CD4-positive, alpha-beta T cell treated with Interleukin-4 for 1 hour (primary cell): ENCODE measurements at regions not wholly inside any gene's neighbourhood (a gene's known extent, or its start where the extent isn't known, plus 50 kb on each side); places are given as distances from the start of the nearest gene placed in this dataset.
A peak's percentile ranks its signal among the peaks of the same experiment; 100 is the strongest.
"Not testable (repeated sequence)": the region's sequence is repeated elsewhere in the genome, so short reads cannot be mapped to it uniquely, and the experiment has no call there.

Experiments used
- DNase-seq, 2 donors: peaks; one replicate each; pipeline ENCODE4 v3.0.0-alpha.2; 2020 to 2022

DNA sequence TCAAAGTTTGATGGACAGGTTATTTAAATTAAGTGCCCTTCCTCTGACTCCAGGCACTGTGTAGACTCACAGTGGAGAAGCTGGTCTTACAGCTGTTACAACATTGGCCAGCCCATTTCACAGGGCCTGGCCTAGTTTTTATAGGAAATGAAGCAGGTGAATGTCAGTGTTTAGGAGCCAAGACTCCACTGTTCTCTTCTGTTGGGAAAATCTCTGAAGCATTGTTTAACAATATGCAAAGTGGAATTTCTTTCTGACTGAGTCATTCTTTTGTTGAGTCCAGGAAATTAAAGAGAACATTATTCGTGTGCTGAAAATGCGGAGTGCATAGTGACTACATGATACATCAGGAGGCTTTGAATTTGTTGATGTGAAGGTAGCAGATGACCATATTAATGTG, 64.7 kb downstream of the ARRDC4 start:
- DNase-seq: no peak

DNA sequence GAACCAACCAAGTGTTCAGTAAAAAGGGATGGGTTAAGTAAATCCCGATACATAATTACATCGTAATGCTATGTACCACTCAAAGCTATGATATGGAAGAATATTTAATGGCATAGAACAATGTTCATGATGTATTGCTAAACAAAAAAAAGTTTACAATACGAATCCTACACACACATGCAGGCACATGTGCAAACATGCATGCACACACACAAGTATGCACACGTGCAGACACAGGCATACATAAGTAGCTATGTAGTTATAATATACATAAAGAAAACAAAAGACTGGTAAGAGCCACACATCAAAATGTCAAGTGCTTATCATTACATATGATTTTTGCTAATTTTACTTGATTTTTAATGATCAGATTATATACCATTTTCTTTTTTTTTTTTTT, 74.2 kb downstream of the ARRDC4 start:
- DNase-seq: no peak

DNA sequence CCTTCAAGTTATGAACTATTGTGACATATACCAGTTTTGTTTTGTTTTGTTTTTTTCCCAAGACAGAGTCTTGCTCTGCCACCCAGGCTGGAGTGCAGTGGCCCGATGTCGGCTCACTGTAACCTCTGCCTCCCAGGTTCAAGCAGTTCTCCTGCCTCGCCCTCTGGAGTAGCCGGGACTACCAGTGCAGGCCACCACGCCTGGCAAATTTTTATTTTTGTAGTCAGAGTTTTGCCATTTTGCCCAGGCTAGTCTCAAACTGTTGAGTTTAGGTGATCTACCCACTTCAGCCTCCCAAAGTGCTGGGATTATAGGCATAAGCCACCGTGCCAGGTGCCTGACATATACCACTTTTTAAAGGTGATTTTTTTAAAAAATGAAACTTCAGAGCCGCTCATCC, 74.6 kb downstream of the ARRDC4 start:
- no peak for DNase-seq

DNA sequence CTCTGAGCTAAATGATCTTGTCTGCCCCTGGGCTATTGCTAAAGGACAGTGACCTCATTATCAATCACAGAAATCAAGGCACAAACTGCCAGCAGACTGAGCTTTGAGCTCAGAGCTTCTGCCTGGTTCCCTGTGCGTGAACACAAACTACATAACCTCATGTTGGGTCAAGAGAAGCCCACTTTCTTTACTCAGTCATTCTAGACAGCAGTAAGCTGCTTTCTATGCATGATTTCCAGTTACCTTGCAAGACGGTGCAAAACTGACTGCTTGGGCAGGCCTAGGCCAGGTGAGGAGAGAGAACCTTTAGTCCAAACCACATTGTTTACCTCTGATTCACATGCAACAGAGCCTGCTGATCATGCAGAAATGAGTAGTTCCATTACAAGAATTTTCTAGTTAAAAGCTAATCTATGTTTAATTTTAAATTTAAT, 75.1 kb downstream of the ARRDC4 start:
- no peak for DNase-seq

DNA sequence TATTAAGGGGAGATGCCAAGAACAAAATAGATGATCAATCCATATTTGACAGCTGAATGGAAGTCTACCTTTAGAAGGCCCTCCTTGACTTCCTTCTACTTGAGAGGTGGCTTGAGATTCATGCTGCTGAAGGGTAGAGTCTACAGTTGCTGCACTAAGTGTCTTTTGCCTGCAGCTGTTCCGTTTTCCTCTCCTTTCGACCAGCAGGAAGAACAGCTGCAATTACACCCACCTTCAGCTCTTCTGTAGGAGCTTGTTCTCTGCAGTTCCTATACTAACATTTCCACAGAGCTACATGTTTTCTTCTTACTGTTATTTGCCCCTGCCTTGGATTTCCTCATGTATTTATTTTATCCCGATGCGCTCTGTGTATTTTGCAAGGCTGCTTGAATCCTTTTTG, 79.1 kb downstream of the ARRDC4 start:
- DNase-seq: no peak

DNA sequence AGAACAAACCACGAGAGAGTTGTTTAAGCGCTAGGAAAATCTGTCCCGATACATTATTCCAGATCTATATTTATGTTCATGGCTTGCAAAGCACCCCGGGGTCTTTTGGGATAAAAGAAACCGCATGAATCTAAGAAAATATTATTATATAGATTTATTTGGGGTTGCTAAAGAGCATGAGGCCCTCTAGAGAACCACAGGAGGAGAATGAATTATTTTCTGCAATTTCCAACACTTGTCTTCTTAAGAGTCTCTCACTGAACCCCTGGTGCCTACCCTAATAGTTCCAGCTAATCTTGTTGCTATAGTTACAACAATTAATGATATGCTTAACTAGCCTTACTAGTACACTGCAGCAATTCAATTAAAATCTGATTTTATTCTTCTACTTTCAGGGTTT, 79.6 kb downstream of the ARRDC4 start:
- no peak for DNase-seq

DNA sequence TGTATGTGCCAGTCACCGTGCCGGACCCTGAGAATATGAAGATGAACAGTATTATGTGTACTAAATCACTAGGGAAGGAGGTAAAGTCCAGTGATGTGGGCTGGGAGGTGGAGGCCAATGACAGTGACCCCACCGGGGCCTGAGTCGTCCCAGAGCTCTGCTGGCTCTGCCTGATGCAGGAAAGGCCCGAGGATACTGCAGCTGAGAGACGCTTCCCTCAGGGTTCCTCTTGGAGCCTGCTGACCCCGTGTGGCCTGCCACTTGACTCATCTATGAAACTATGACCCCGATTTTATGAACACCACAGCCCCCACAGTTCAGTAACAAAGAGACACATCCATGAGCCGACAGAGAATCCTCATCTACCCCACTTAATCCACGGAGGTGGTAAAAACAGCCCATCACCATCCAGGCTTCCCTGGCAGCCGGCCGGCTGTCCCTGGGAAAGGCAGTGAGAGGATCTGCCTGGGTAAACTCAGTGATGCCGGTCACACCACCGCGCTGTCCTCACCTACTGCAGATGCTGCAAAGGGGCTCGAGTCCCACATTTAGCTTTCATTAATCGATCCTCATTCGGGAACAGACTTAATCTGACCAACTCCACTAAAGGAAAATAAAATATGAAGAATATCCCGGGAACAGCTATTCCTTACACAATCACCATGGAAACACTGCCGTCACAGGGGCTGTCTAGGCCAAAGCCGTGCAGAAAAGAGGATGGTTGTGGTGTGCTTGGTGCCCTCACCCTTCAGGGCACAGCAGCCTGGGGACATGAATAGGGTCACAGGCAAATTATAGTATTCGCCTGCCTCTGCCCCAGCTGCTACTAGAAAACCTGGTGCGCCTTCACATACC, 82.9 kb downstream of the ARRDC4 start:
- DNase-seq: no peak

DNA sequence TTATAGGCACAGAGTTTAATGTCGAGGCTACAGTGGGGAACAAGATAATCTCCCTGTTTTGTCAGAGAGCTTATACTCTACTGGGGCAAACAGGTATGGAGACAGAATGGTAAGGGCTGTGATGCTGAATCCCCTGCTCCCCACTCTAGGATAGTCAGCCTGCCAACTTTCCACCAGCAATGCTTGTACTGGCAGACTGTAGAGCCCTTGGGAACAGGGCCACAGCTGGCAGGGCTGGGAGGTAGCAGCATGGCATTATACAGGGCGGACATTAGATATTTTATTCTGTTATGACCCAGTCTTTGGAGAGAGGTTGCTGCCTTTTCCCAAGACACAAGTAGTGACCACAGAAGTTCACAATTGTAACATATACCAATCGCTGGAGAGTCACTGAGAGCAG, 91.2 kb downstream of the ARRDC4 start:
- no peak for DNase-seq

DNA sequence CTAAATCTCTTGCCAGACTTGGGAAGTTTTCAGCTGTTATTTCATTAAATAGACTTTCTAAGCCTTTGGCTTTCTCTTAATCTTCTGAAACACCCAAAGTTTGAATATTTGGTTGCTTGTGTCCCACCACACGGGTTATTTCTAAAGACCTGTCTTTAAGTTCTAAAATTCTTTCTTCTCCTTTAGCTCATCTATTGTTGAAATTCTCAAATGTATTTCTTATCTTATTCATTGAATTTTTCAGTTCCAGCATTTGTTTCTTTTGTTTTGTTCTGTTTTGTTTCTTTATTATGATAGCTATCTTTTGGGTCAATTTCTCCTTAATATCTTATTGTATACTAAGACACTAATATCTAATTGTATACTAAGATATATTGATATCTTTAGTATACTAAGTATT, 97.0 kb downstream of the ARRDC4 start:
- DNase-seq: no peak

DNA sequence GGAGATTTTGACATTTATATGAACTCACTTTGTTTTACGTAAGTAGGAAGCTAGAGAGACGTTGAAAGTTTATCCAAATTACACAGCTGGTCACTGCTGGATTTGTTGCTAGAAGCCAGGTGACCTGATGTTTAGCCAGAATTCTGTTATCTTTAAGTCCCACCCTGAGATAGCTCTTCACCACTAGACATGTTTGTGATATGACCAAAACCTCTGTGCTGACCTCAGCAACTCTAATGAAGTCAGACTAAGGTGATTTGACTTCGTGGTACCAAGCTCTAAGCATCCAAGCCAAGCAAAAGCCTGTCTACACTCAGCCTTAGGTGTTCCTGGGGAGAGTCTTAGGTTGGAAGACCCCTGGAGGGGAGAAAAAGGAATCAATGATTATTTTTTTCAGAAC, 102.4 kb downstream of the ARRDC4 start:
- no peak for DNase-seq

DNA sequence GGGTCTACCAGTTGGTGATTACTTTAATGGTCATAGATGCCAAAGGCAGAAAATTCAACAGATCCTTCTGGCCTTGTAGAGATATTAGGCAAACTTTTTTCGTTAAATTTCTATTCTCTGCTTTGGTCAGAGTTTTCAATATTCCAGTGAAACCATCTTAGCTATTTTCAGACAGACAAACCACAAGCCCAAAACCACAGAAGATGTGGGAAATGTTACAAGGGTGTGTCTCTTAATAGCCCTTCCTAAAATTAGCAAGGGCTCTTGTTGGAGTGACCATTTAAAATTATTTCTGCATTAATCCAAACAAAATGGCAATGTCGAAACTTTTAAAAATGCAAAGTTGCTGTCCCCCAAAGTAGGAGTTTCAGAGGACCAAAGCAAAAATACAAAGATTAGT, 102.8 kb downstream of the ARRDC4 start:
- DNase-seq: no peak

DNA sequence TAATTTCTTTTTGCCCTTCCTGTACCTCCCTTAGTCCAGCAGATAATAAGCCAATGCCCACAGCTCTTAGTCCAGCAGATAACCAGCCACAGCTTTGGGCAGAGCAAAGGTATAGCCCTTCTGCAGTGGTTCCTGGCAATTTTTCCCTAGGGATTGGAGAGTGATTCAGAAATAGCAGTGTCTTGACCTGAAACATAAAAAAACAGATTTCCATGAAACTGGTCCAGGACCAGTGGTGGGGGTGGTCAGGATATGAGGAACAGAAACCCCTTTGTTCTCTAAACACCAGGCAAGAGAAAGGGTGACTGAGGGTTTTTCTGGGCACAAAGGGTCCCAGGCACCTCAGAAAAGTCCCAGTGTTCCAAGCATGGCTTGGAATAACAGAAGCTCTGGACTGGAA, 103.4 kb downstream of the ARRDC4 start:
- DNase-seq: no peak

DNA sequence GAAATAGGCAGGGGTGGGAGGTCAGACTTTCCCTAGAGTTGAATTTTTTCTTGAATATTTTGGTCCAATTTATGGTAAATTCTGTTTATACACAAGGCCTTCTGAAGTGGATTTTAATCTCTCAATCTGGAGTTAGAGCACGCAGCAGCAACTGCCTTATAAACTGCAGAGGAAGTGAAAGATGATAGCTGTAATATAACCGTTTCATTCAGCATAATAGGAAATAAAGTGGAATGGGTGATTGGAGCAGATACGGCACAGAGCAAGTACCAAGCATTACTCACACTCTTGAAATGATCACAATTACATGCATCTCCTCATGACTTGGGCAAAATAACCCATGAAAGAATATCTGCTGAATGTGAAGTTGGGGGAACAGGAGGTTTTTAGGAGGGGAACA, 106.8 kb downstream of the ARRDC4 start:
- no peak for DNase-seq

DNA sequence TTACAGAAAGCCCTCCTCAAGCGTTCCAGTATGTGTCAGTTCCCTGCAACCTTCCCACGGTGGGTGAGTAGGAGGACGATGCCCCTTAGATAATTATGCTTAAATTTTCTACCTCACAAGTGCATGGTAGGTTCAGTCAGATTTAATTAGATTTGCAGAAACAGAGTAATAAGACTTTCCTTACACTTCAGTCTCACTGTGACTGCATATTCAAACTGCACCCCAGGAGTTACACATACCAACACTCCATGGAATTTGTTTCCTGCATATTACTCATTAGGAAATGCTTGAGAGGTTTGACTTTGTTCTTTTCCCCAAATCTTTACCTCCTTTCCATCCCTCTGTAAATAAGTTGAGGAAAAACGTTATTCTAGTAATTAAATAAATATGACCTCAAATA, 108.8 kb downstream of the ARRDC4 start:
- no peak for DNase-seq

DNA sequence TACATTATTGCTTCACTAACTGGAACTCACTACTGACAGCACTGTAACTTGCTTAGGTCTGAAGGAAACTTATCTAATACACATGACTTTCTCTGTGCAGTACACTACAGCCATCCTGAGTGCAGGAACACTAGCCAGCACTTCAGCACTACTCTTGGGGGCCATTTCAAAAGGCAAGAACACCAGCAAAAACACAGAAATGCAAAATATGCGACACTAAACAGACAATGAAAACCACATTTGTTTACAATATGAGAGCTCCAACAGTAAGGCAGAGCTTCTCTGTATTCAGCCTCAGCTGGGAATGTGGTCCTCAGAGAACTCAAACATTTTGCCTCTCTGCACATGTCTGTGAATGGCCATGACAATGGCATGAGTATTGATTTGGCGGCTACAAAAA, 109.6 kb downstream of the ARRDC4 start:
- DNase-seq: no peak

DNA sequence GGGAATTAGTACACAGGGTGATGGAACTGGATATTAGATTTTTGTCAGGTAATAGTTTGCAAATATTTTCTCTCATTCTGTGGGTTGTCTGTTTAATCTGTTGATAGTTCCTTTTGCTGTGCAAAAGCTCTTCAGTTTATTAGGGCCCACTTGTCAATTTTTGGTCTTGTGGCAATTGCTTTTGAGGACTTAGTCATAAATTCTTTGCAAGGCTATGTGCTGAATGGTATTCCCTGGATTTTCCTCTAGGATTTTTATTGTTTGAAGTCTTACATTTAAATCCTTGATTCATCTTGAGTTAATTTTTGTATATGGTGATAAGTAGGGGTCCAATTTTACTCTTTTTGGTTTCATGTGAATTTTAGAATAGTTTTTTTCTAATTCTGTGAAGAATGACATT, 111.3 kb downstream of the ARRDC4 start:
- DNase-seq: no peak

DNA sequence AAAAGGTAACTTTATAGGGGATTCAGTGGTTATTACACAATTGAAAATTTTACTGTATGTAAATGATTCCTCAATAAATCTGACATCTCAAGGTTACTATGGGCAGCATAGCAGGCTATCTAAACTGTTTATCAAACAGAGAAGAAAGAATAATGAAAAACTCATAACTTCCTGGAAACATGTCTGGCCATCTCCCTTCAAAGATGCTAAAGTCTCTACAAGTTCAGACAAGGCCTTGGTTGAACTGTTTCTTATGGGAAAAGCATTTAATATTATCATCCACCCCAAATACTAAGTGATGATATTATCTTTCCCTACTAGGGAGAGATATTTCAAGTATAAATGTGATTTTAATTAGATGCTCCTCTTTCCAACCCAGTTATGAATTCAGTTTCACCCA, 114.9 kb downstream of the ARRDC4 start:
- no peak for DNase-seq

DNA sequence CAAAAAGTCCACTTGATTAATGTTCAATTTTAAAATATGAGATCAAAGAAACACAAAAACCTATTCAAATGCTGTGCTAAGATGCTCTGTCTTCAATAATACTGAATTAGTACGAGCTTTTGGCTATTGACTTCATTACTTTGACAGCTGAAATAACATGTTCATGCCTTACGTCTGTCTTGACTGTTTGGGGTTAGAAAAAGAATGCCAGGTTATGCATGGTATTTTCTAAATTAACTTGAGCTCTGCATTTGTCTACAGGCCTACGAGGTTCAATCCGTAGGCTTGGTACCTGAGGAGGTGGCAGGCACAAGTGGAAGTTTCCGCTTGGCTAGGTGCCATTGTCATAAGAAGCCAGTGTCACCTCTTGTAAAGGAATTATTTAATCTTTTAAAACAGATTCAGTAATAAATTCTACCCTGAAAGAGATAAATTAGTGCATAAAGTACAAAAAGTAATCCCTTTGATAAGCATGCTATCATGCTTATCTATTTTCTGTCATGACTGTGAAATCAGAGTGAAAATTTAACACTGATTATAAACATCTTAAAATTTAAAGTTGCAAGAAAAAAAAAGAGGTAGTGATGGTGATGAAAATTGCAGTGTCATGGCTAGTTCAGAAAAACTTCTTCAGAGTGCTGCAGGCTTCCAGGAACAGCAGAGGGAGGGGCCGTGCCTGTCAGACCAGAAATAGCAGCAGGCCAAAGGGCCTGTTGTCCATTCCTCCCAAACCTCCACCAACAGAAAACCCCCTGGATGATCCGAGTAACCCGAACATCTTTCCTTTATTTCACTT, 115.7 kb downstream of the ARRDC4 start:
- peak in 1 of 2 donors; percentile 25 for DNase-seq

DNA sequence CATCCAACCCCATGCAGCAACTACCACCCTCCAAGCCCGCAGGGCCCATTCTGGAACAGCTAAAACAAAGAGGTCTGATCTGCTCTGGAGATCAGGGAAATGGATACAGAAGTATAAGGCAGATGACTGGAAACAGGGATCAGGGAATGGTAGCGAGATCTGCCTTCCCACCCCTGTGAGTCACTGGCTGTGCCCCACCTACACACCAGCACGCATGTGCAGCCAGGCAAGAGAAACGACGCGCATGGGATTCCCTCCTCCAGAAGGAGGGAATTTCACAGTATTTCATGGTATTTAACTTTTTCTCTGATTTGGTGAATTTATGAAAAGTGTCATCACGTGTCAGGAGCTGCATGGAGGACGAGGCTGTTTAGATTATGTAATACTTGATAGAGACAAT, 116.7 kb downstream of the ARRDC4 start:
- no peak for DNase-seq

DNA sequence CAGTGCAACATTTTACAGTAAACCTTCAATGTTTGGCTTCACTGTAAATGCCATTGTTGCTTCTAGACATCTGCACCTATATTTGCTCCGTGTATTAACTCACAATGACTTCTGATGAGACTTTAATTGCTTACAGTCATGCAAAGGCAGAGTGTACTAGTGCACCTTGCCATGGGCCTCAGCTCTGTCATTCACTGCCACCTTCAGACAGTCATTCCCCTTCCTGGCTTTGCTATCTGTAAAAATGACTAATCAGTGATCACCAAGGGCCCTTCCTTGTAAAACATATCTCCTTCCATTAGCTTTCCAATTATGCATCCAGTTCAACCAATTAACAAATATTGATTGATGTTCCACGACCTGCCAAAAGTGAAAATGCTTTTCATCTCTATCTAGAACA, 120.3 kb downstream of the ARRDC4 start:
- DNase-seq: no peak

DNA sequence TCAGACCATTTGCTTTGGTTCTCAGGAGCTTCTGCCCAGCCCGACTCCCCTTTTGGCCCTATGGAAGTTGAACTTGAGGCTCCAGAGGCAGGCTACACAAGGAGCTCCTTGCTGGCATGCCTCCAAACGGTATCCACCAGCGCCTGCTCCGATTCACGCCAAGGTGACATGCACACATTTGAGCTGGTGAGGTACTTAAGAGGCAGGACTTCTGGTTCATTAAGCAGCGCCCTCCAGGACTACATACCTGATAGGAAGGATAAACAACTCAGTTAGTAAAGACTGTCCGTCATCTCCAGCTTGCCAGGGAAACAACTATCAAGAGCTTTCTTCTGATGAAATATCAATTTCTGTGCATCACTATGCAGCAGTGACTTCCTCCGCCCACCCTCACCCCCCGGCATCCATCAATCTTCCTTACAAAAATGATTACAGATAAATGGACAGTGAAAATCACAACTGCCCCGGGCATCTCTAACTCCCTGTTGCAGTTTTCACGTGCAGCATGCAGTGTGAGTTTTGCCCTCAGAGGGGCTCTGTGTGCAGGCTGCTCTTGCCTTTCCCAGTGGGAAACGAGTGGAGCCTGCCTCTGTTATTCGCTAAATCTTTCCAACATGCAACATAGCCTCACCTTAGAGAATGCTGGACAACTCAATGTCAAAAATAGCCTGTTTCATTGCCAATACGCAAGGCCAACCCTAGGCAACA, 122.9 kb downstream of the ARRDC4 start:
- no peak for DNase-seq

DNA sequence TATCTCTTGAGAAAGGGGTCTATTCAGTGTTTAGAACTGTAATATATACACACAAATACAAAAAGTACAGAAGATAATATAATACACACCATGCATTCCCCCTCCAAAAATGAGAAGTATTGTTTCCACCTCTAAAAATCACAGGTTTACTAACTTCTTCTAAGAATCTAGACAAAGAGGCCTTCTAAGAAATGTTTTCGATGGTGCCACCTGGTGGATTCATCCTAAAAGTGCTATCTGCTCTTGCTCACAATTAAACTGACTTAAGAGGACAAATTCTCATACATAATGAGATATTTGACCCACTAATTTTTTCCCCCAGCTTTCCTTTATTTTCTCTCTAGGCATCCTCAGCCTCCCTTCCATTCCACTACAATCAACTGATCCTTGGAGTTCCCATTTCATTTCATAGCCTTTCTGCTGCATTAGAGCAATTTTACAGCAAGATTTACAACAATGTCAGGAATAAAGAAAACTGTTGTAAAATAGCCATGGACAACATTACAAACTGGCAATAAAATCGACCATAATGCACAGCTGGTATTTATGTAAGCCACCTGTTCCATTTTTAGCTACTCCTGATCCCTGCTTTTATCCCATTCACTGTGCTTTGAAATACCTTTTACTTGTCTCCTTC, 124.6 kb downstream of the ARRDC4 start:
- peak; percentile 30 to 38 for DNase-seq

DNA sequence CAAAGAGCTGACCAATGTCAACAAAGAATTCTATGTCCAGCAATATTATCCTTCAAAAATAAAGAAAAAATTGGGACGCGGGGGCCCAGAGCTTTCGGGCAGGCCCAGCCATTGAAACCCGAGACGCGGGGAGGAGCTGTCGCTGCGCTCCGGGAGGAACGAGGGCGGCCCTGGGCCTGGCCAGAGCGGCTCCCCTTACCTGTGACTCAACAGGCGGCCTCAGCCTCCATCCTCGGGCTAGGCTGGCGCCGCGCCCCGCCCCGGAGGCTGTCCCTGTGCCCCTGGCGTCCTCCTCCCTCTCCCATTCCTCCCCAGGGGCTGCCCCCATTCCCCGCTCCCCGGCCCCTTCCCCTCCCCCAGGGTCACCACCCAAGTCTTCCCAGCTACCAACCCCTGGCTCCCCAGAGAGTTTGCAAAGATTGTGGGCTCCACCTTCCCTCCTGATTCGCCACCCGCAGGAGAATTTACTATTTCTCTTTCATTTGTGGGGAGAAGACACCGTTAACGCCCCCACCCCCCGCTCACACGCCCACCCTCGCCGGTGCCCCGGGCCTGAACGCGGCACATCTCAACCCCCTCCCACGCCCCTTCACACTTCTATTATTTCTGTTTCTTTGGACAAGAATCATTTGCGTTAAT, 127.9 kb downstream of the ARRDC4 start:
- DNase-seq: not testable (repeated sequence)
